HG03175 (cell line): ENCODE measurements at regions not wholly inside any gene's neighbourhood (a gene's known extent, or its start where the extent isn't known, plus 50 kb on each side); places are given as distances from the start of the nearest gene placed in this dataset.

Source experiments
- ATAC-seq: cut with Tn5 transposase; IDR thresholded peaks from one replicate; pipeline ENCODE4 v1.9.1; 2021; ENCODE audit warnings: mild to moderate bottlenecking, moderate library complexity; ENCODE audit not compliant: unreplicated experiment

GRCh38 chr5:41670854-41671479 is 160.6 kb upstream of the PLCXD3 start:
- no peak for ATAC-seq

- ATAC-seq: no peak
These were observed 159.8 kb upstream of the PLCXD3 start for GRCh38 chr5:41670216-41670615.

- ATAC-seq: no peak
These were observed 150.9 kb upstream of the PLCXD3 start for GRCh38 chr5:41661254-41661653.

- no peak for ATAC-seq
These were observed 146.2 kb upstream of the PLCXD3 start for GRCh38 chr5:41656597-41656996.

- no peak for ATAC-seq
These were observed 139.7 kb upstream of the PLCXD3 start for GRCh38 chr5:41650131-41650530.

GRCh38 chr5:41649659-41650058 is 139.3 kb upstream of the PLCXD3 start:
- ATAC-seq: no peak

GRCh38 chr5:41648996-41649395 is 138.6 kb upstream of the PLCXD3 start:
- ATAC-seq: no peak

GRCh38 chr5:41641621-41642020 is 131.2 kb upstream of the PLCXD3 start:
- no peak for ATAC-seq

- no peak for ATAC-seq
These were observed 128.3 kb upstream of the PLCXD3 start for GRCh38 chr5:41638685-41639084.

- ATAC-seq: no peak
These were observed 127.5 kb upstream of the PLCXD3 start for GRCh38 chr5:41637869-41638268.

- no peak for ATAC-seq
These were observed 127.0 kb upstream of the PLCXD3 start for GRCh38 chr5:41637424-41637823.

- peak; percentile 87 for ATAC-seq
These were observed 126.2 kb upstream of the PLCXD3 start for GRCh38 chr5:41636605-41637004.

GRCh38 chr5:41629897-41630296 is 119.5 kb upstream of the PLCXD3 start:
- no peak for ATAC-seq

- ATAC-seq: no peak
These were observed 115.2 kb upstream of the PLCXD3 start for GRCh38 chr5:41625571-41625970.

- ATAC-seq: no peak
These were observed 111.0 kb upstream of the PLCXD3 start for GRCh38 chr5:41621420-41621819.

- ATAC-seq: no peak
These were observed 107.6 kb upstream of the PLCXD3 start for GRCh38 chr5:41617843-41618515.

GRCh38 chr5:41610386-41610785 is 100.0 kb upstream of the PLCXD3 start:
- ATAC-seq: no peak

GRCh38 chr5:41600731-41601130 is 90.3 kb upstream of the PLCXD3 start:
- ATAC-seq: no peak

- ATAC-seq: no peak
These were observed 87.6 kb upstream of the PLCXD3 start for GRCh38 chr5:41598011-41598410.

GRCh38 chr5:41587668-41588067 is 77.3 kb upstream of the PLCXD3 start:
- ATAC-seq: no peak

- ATAC-seq: no peak
These were observed 64.8 kb upstream of the PLCXD3 start for GRCh38 chr5:41575110-41575779.

GRCh38 chr5:41574391-41574790 is 64.0 kb upstream of the PLCXD3 start:
- ATAC-seq: no peak
